HG03097 (cell line): ENCODE measurements at regions not wholly inside any gene's neighbourhood (a gene's known extent, or its start where the extent isn't known, plus 50 kb on each side); places are given as distances from the start of the nearest gene placed in this dataset.
"Not testable (repeated sequence)": the region's sequence is repeated elsewhere in the genome, so short reads cannot be mapped to it uniquely, and the experiment has no call there.

Experiments
- ATAC-seq: cut with Tn5 transposase; IDR thresholded peaks from one replicate; pipeline ENCODE4 v1.9.1; 2021; ENCODE audit not compliant: unreplicated experiment, low FRiP score

- ATAC-seq = no peak
These were observed 289.5 kb upstream of the ALCAM start for GRCh38 chr3:105077060-105077822.

GRCh38 chr3:105083945-105084344 lies 282.8 kb upstream of the ALCAM start:
- ATAC-seq = no peak

GRCh38 chr3:105085506-105085905 lies 281.2 kb upstream of the ALCAM start:
- ATAC-seq = no peak

GRCh38 chr3:105093371-105094252 lies 273.1 kb upstream of the ALCAM start:
- no peak for ATAC-seq

- ATAC-seq = no peak
These were observed 272.1 kb upstream of the ALCAM start for GRCh38 chr3:105094588-105094987.

- ATAC-seq = no peak
These were observed 270.6 kb upstream of the ALCAM start for GRCh38 chr3:105096071-105096470.

GRCh38 chr3:105101603-105102002 lies 265.1 kb upstream of the ALCAM start:
- no peak for ATAC-seq

- no peak for ATAC-seq
These were observed 263.6 kb upstream of the ALCAM start for GRCh38 chr3:105103139-105103538.

GRCh38 chr3:105108823-105109222 lies 257.9 kb upstream of the ALCAM start:
- no peak for ATAC-seq

- ATAC-seq = no peak
These were observed 247.8 kb upstream of the ALCAM start for GRCh38 chr3:105118905-105119304.

- ATAC-seq = no peak
These were observed 246.8 kb upstream of the ALCAM start for GRCh38 chr3:105119801-105120340.

- no peak for ATAC-seq
These were observed 235.8 kb upstream of the ALCAM start for GRCh38 chr3:105130911-105131310.

- ATAC-seq = no peak
These were observed 228.8 kb upstream of the ALCAM start for GRCh38 chr3:105137911-105138310.

GRCh38 chr3:105139881-105140560 lies 226.7 kb upstream of the ALCAM start:
- ATAC-seq = no peak

GRCh38 chr3:105140899-105141367 lies 225.8 kb upstream of the ALCAM start:
- no peak for ATAC-seq

- no peak for ATAC-seq
These were observed 221.9 kb upstream of the ALCAM start for GRCh38 chr3:105144837-105145236.

- ATAC-seq = no peak
These were observed 221.2 kb upstream of the ALCAM start for GRCh38 chr3:105145511-105145910.

GRCh38 chr3:105149197-105149596 lies 217.5 kb upstream of the ALCAM start:
- not testable (repeated sequence) for ATAC-seq

- no peak for ATAC-seq
These were observed 213.7 kb upstream of the ALCAM start for GRCh38 chr3:105152987-105153386.

- no peak for ATAC-seq
These were observed 212.0 kb upstream of the ALCAM start for GRCh38 chr3:105154692-105155091.
